ENCODE measurements at regions not wholly inside any gene's neighbourhood (a gene's known extent, or its start where the extent isn't known, plus 50 kb on each side); places are given as distances from the start of the nearest gene placed in this dataset.

- DNase-seq: no peak
Observed at GRCh38 chr2:160912276-160912675, 248.0 kb upstream of the TANK start.

GRCh38 chr2:160913323-160913722 lies 246.9 kb upstream of the TANK start:
- DNase-seq: no peak

GRCh38 chr2:160914217-160914616 lies 246.0 kb upstream of the TANK start:
- no peak for DNase-seq

GRCh38 chr2:160916300-160916699 lies 243.9 kb upstream of the TANK start:
- no peak for DNase-seq

- DNase-seq: no peak
Observed at GRCh38 chr2:160917850-160918249, 242.4 kb upstream of the TANK start.

- no peak for DNase-seq
Observed at GRCh38 chr2:160918258-160918657, 242.0 kb upstream of the TANK start.

GRCh38 chr2:160918906-160919503 lies 241.2 kb upstream of the TANK start:
- DNase-seq: peak in 12 of 56 donors; percentile 0 to 43 (median 6)

- no peak for DNase-seq
Observed at GRCh38 chr2:160920061-160920460, 240.2 kb upstream of the TANK start.

- DNase-seq: no peak
Observed at GRCh38 chr2:160920791-160921303, 239.4 kb upstream of the TANK start.

- no peak for DNase-seq
Observed at GRCh38 chr2:160921386-160921964, 238.8 kb upstream of the TANK start.

GRCh38 chr2:160924936-160925353 lies 235.3 kb upstream of the TANK start:
- no peak for DNase-seq

GRCh38 chr2:160925956-160926355 lies 234.3 kb upstream of the TANK start:
- DNase-seq: no peak

GRCh38 chr2:160927324-160927723 lies 232.9 kb upstream of the TANK start:
- DNase-seq: no peak

- DNase-seq: no peak
Observed at GRCh38 chr2:160928854-160929301, 231.3 kb upstream of the TANK start.

- DNase-seq: no peak
Observed at GRCh38 chr2:160931531-160931930, 228.7 kb upstream of the TANK start.

- DNase-seq: no peak
Observed at GRCh38 chr2:160932960-160933359, 227.3 kb upstream of the TANK start.

- peak in 11 of 56 donors; percentile 1 to 28 (median 18) for DNase-seq
Observed at GRCh38 chr2:160934263-160934662, 226.0 kb upstream of the TANK start.

GRCh38 chr2:160934991-160935390 lies 225.2 kb upstream of the TANK start:
- DNase-seq: no peak

GRCh38 chr2:160936044-160936806 lies 224.0 kb upstream of the TANK start:
- no peak for DNase-seq

- no peak for DNase-seq
Observed at GRCh38 chr2:160940271-160940670, 220.0 kb upstream of the TANK start.

- DNase-seq: no peak
Observed at GRCh38 chr2:160940699-160941098, 219.5 kb upstream of the TANK start.

- DNase-seq: no peak
Observed at GRCh38 chr2:160941290-160941846, 218.9 kb upstream of the TANK start.
